HEK293 (cell line): ENCODE measurements at regions not wholly inside any gene's neighbourhood (a gene's known extent, or its start where the extent isn't known, plus 50 kb on each side); places are given as distances from the start of the nearest gene placed in this dataset.

Source experiments
- CTCF ChIA-PET: fragments of 350-600 bp; formaldehyde crosslinking; extraction: SDS; loops from one replicate; lab custom pipeline; 2021; ENCODE audit warnings: antibody characterized with exemption; lab: Yijun Ruan, JAX
- POLR2A ChIA-PET: fragments of 300-600 bp; formaldehyde crosslinking; extraction: SDS; loops from one replicate; lab custom pipeline; 2020; ENCODE audit warnings: antibody characterized with exemption, inconsistent platforms; lab: Yijun Ruan, JAX
- H3K27ac ChIP-seq: fragments of 200-500 bp; sonication (Bioruptor generic); 2 replicates; pipeline ENCODE4 v1.5.1; 2014; ENCODE audit warnings: low read depth, low read length, control low read depth, inconsistent platforms; ENCODE audit errors: extremely low read depth
- H3K36me3 ChIP-seq, 2 experiments: fragments of 200-500 bp in 1 of 2; sonication (Bioruptor generic) in 1 of 2; 1 replicate in 1 of 2; 2 replicates in 1 of 2; pipeline ENCODE4 v1.5.1; 2014 to 2017; ENCODE audit warnings: inconsistent platforms in 2 of 2, low read length in 2 of 2; ENCODE audit not compliant: control insufficient read depth in 2 of 2, insufficient read depth in 1 of 2
- H3K4me1 ChIP-seq: fragments of 200-500 bp; sonication (Bioruptor generic); 2 replicates; pipeline ENCODE4 v1.5.1; 2014; ENCODE audit warnings: mild to moderate bottlenecking, low read length, inconsistent platforms; ENCODE audit not compliant: control insufficient read depth, insufficient read depth
- H3K4me3 ChIP-seq: 2 replicates; pipeline ENCODE4 v1.5.1; 2011; ENCODE audit warnings: low read depth, mild to moderate bottlenecking, control low read depth, low read length, moderate library complexity
- H3K9me3 ChIP-seq: fragments of 200-500 bp; sonication (Bioruptor generic); 2 replicates; pipeline ENCODE4 v1.5.1; 2014; ENCODE audit warnings: low read depth, low read length, inconsistent platforms; ENCODE audit not compliant: control insufficient read depth, insufficient read depth
- FEZF1 ChIP-seq: fragments of 450-650 bp; formaldehyde crosslinking; IDR thresholded peaks from 2 replicates; pipeline ENCODE4 v1.5.1; 2016; ENCODE audit warnings: missing biosample characterization, missing genetic modification characterization
- GLI2 ChIP-seq: fragments of 450-650 bp; formaldehyde crosslinking; IDR thresholded peaks from 2 replicates; pipeline ENCODE4; 2017; ENCODE audit warnings: missing biosample characterization, missing genetic modification characterization, low read depth, borderline replicate concordance
- OSR2 ChIP-seq: fragments of 450-650 bp; formaldehyde crosslinking; IDR thresholded peaks from 2 replicates; pipeline ENCODE4 v1.5.1; 2016; ENCODE audit warnings: missing biosample characterization, missing genetic modification characterization
- ZBTB1 ChIP-seq: fragments of 450-650 bp; formaldehyde crosslinking; IDR thresholded peaks from 2 replicates; pipeline ENCODE4 v1.5.1; 2016; ENCODE audit warnings: missing biosample characterization, missing genetic modification characterization
- ZBTB20 ChIP-seq: fragments of 450-650 bp; formaldehyde crosslinking; IDR thresholded peaks from 2 replicates; pipeline ENCODE4 v1.5.1; 2016; ENCODE audit warnings: missing biosample characterization, missing genetic modification characterization
- ZNF121 ChIP-seq: fragments of 450-650 bp; formaldehyde crosslinking; IDR thresholded peaks from 2 replicates; pipeline ENCODE4 v1.5.1; 2016; ENCODE audit warnings: missing biosample characterization, missing genetic modification characterization
- ZNF184 ChIP-seq: fragments of 450-650 bp; IDR thresholded peaks from 2 replicates; pipeline ENCODE4 v1.5.1; 2018; ENCODE audit warnings: missing biosample characterization, mild to moderate bottlenecking, missing genetic modification characterization
- ZNF202 ChIP-seq: fragments of 450-650 bp; formaldehyde crosslinking; IDR thresholded peaks from 2 replicates; pipeline ENCODE4 v1.5.1; 2016; ENCODE audit warnings: missing biosample characterization, missing genetic modification characterization, borderline replicate concordance
- ZNF211 ChIP-seq: fragments of 450-650 bp; formaldehyde crosslinking; IDR thresholded peaks from 2 replicates; pipeline ENCODE4 v1.5.1; 2016; ENCODE audit warnings: low read depth, missing biosample characterization, missing genetic modification characterization
- ZNF302 ChIP-seq: fragments of 450-650 bp; formaldehyde crosslinking; IDR thresholded peaks from 2 replicates; pipeline ENCODE4 v1.5.1; 2016; ENCODE audit warnings: missing biosample characterization, missing genetic modification characterization, low read depth
- ZNF311 ChIP-seq: fragments of 450-650 bp; formaldehyde crosslinking; IDR thresholded peaks from 2 replicates; pipeline ENCODE4 v1.5.1; 2017; ENCODE audit warnings: missing biosample characterization, missing genetic modification characterization, borderline replicate concordance
- ZNF394 ChIP-seq: fragments of 450-650 bp; formaldehyde crosslinking; IDR thresholded peaks from 2 replicates; pipeline ENCODE4 v1.5.1; 2016; ENCODE audit warnings: missing biosample characterization, missing genetic modification characterization, mild to moderate bottlenecking, moderate library complexity, borderline replicate concordance
- ZNF473 ChIP-seq: fragments of 450-650 bp; formaldehyde crosslinking; IDR thresholded peaks from 2 replicates; pipeline ENCODE4 v1.5.1; 2017; ENCODE audit warnings: missing biosample characterization, missing genetic modification characterization
- TF ChIP-seq, protein P1 (sequence below): fragments of 450-650 bp; formaldehyde crosslinking; IDR thresholded peaks from 2 replicates; pipeline ENCODE4 v1.5.1; 2016; ENCODE audit warnings: missing biosample characterization, missing genetic modification characterization
- TF ChIP-seq, protein P2 (sequence below): fragments of 450-650 bp; formaldehyde crosslinking; IDR thresholded peaks from 2 replicates; pipeline ENCODE4 v1.5.1; 2016; ENCODE audit warnings: missing biosample characterization, missing genetic modification characterization
- TF ChIP-seq, protein P3 (sequence below): fragments of 450-650 bp; formaldehyde crosslinking; IDR thresholded peaks from 2 replicates; pipeline ENCODE4 v1.5.1; 2017; ENCODE audit warnings: missing biosample characterization, missing genetic modification characterization
- TF ChIP-seq, protein P4 (sequence below): fragments of 450-650 bp; IDR thresholded peaks from 2 replicates; pipeline ENCODE4 v1.5.1; 2018; ENCODE audit warnings: missing biosample characterization, missing genetic modification characterization

DNA sequence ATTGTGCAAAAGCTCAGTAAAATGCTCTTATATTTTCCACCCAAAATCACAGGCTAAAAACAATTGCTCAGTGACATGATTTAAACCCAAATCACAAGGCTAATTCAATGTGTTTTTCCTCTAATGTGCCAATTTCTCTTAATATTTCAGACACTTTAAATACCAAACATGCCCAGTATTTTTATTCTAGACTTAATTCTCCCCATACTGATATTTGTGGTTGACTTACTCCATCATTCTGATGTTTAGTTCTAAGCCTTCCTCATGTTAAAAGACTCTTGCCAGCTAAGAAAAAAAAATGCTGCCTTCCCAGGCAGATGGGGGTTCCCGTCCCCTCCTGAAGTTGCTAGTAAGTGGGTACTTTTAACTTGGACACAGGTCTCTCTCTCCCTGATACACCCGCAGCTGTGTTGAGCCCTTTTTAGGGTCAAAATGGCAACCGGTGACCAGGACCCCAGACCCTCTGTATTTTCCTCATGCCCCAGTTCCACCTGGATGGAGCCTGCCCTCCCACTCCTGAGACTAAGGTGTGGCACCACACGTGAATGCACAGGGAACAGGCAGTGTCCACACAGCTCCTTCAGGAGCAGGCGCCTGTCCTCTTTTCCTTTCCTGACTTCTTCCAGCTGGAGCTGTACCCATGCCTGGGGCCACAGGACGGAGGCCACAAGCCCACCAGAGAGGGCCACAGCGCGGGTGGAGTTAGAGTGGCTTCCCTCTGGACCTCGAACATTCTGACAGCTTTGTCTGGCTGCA, 118.9 kb downstream of the RIPK4 start (continued):
- TF ChIP-seq, protein P1, sequence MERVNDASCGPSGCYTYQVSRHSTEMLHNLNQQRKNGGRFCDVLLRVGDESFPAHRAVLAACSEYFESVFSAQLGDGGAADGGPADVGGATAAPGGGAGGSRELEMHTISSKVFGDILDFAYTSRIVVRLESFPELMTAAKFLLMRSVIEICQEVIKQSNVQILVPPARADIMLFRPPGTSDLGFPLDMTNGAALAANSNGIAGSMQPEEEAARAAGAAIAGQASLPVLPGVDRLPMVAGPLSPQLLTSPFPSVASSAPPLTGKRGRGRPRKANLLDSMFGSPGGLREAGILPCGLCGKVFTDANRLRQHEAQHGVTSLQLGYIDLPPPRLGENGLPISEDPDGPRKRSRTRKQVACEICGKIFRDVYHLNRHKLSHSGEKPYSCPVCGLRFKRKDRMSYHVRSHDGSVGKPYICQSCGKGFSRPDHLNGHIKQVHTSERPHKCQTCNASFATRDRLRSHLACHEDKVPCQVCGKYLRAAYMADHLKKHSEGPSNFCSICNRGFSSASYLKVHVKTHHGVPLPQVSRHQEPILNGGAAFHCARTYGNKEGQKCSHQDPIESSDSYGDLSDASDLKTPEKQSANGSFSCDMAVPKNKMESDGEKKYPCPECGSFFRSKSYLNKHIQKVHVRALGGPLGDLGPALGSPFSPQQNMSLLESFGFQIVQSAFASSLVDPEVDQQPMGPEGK (tag by site-specific recombination): no peak
- no peak for TF ChIP-seq ZNF302 (tag by site-specific recombination)
- TF ChIP-seq ZNF121 (tag by site-specific recombination): no peak
- TF ChIP-seq, protein P2, sequence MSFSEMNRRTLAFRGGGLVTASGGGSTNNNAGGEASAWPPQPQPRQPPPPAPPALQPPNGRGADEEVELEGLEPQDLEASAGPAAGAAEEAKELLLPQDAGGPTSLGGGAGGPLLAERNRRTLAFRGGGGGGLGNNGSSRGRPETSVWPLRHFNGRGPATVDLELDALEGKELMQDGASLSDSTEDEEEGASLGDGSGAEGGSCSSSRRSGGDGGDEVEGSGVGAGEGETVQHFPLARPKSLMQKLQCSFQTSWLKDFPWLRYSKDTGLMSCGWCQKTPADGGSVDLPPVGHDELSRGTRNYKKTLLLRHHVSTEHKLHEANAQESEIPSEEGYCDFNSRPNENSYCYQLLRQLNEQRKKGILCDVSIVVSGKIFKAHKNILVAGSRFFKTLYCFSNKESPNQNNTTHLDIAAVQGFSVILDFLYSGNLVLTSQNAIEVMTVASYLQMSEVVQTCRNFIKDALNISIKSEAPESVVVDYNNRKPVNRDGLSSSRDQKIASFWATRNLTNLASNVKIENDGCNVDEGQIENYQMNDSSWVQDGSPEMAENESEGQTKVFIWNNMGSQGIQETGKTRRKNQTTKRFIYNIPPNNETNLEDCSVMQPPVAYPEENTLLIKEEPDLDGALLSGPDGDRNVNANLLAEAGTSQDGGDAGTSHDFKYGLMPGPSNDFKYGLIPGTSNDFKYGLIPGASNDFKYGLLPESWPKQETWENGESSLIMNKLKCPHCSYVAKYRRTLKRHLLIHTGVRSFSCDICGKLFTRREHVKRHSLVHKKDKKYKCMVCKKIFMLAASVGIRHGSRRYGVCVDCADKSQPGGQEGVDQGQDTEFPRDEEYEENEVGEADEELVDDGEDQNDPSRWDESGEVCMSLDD (tag by site-specific recombination): no peak
- TF ChIP-seq ZNF311: no peak

DNA sequence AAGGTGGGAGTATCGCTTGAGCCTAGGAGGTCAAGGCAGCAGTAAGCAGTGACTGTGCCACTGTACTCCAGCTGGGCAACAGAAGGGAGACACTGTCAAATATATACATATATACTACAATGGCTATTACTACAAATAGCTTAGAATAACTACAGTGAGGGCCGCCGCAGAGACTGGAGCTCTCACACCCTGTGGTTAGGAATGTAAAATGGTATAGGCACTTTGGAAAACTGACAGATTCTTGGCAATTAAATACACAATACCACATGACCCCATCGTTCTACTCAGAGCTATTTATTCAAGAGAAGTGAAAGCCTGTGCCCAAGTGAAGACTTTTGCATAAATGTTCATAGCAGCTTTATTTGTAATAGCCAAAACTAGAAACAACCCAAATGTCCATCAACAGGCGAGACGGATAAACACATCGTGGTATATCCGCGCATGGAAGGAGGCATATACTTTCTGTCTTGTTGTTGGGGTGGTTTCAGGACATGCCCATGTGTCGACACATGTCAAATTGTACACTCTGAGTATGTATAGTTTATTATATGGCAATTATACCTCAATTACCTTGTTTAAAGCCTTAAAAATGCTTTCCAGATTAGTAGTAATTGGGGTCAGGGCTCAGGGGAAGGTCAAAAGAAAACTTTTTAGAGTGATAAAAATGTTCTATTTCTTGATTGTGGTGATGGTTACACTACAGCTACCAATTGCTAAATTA, 123.4 kb downstream of the RIPK4 start:
- Histone ChIP-seq H3K4me1 (no peaks in the 10 kb centered on the region), H3K9me3 (no peaks in the 10 kb centered on the region), H3K36me3 (no peaks in the 10 kb centered on the region), H3K27ac (no peak overlapping the region), H3K4me3 (no peak overlapping the region)
- TF ChIP-seq FEZF1 (tag by site-specific recombination) (no peak), OSR2 (tag by site-specific recombination) (peak; percentile 38), ZNF473 (no peak), ZNF184 (tag by site-specific recombination) (0 out of 2 replicates have a peak, but pooled peaks have one; percentile 8), ZNF394 (tag by site-specific recombination) (no peak)
- TF ChIP-seq, protein P3, sequence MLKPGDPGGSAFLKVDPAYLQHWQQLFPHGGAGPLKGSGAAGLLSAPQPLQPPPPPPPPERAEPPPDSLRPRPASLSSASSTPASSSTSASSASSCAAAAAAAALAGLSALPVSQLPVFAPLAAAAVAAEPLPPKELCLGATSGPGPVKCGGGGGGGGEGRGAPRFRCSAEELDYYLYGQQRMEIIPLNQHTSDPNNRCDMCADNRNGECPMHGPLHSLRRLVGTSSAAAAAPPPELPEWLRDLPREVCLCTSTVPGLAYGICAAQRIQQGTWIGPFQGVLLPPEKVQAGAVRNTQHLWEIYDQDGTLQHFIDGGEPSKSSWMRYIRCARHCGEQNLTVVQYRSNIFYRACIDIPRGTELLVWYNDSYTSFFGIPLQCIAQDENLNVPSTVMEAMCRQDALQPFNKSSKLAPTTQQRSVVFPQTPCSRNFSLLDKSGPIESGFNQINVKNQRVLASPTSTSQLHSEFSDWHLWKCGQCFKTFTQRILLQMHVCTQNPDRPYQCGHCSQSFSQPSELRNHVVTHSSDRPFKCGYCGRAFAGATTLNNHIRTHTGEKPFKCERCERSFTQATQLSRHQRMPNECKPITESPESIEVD (tag by site-specific recombination): peak; percentile 77
- ChIA-PET POLR2A (interaction anchor here (0.5 to 1.0 kb wide), 4 partner anchors 9 to 583 kb away, joined by 3 to 4 read pairs (median 3); no protein-coding TSS in a partner anchor), CTCF (interaction anchor here (0.5 to 1.5 kb wide), 4 partner anchors 12 to 91 kb away, joined by 3 to 6 read pairs (median 3); no protein-coding TSS in a partner anchor)

DNA sequence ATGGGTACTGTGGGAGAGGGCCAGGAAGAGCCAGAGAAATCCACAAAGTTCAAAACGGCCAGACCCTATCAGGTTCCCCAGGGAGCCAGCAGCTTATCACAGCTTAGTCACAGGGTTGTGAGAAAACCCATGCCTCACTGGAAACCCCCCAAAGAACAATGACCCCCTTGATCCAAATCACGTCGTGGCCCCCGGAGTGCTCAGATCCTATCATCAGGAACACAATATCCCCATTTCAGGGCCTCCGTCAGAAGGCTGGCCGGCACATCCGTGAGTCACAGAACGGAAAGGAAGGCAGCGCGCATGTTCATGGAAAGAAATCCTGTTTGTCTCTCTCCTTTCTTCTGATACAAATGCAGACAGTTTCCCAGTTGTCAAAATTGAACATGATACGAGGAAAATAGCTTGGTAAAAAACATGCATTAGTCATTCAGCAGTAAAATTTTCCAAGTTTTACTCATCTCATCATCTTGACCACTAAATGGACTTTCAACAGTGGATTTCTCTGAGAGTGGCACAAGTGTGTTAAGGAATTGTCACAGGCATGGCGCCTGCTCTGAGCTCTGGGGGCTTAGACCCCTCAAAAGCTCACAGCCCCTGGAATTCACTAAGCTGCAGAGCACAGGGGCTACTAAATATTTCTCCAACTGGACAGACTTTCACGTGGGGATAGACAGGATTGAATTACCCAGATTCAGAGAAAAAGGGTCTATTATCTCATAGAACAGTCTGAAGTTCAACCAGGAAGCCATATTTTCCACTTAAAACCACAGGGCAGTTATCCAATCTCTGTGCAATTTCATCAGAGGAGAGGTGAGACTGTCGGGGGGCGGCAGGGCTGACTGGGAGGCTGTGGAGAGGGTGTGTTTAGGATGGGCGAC, 124.8 kb downstream of the RIPK4 start:
- no peak for TF ChIP-seq GLI2 (tag by site-specific recombination)
- TF ChIP-seq, protein P4, sequence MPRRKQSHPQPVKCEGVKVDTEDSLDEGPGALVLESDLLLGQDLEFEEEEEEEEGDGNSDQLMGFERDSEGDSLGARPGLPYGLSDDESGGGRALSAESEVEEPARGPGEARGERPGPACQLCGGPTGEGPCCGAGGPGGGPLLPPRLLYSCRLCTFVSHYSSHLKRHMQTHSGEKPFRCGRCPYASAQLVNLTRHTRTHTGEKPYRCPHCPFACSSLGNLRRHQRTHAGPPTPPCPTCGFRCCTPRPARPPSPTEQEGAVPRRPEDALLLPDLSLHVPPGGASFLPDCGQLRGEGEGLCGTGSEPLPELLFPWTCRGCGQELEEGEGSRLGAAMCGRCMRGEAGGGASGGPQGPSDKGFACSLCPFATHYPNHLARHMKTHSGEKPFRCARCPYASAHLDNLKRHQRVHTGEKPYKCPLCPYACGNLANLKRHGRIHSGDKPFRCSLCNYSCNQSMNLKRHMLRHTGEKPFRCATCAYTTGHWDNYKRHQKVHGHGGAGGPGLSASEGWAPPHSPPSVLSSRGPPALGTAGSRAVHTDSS (tag by site-specific recombination): no peak
- no peak for TF ChIP-seq ZNF202
- 0 out of 2 replicates have a peak, but pooled peaks have one; percentile 23 for TF ChIP-seq ZBTB20 (tag by site-specific recombination)
- no peak for TF ChIP-seq ZNF302 (tag by site-specific recombination)
- TF ChIP-seq ZBTB1: no peak
- TF ChIP-seq ZNF211 (tag by site-specific recombination): no peak
- ChIA-PET POLR2A (interaction anchor here (0.7 kb wide), 1 partner anchor 38 kb away, joined by 3 read pairs; no protein-coding TSS in a partner anchor), CTCF (interaction anchor here (0.6 to 1.5 kb wide), 4 partner anchors 106 to 475 kb away, joined by 4 to 7 read pairs (median 5); no protein-coding TSS in a partner anchor)
- Histone ChIP-seq H3K9me3 (no peaks in the 10 kb centered on the region), H3K4me1 (no peaks in the 10 kb centered on the region), H3K4me3 (no peak overlapping the region), H3K36me3 (no peaks in the 10 kb centered on the region), H3K27ac (no peak overlapping the region)
